Neuronal stem cell (in vitro differentiated cells): ENCODE measurements at regions not wholly inside any gene's neighbourhood (a gene's known extent, or its start where the extent isn't known, plus 50 kb on each side); places are given as distances from the start of the nearest gene placed in this dataset.

Experiments
- DNase-seq: peaks from one replicate; pipeline ENCODE4 v3.0.0-alpha.2; 2013; ENCODE audit warnings: low spot score
- H2AFZ ChIP-seq: one replicate; pipeline ENCODE4 v1.6.1; 2013; ENCODE audit warnings: mild to moderate bottlenecking, low read length, inconsistent platforms
- H2AK5ac ChIP-seq: 2 replicates; pipeline ENCODE4 v1.6.1; 2013; ENCODE audit warnings: low read depth, mild to moderate bottlenecking, inconsistent platforms, low read length, moderate library complexity, mixed read lengths
- H2BK120ac ChIP-seq: 2 replicates; pipeline ENCODE4 v1.6.1; 2013; ENCODE audit warnings: low read depth, mild to moderate bottlenecking, inconsistent platforms, low read length, moderate library complexity, mixed read lengths
- H2BK12ac ChIP-seq: one replicate; pipeline ENCODE4 v1.6.1; 2013; ENCODE audit warnings: low read length, inconsistent platforms
- H2BK15ac ChIP-seq: 2 replicates; pipeline ENCODE4 v1.6.1; 2013; ENCODE audit warnings: mild to moderate bottlenecking, low read length, inconsistent platforms, mixed read lengths
- H2BK5ac ChIP-seq: one replicate; pipeline ENCODE4 v1.6.1; 2013; ENCODE audit warnings: inconsistent platforms, mild to moderate bottlenecking, low read length, moderate library complexity
- H3K14ac ChIP-seq: one replicate; pipeline ENCODE4 v1.6.1; 2013; ENCODE audit warnings: low read length, inconsistent platforms
- H3K18ac ChIP-seq: 2 replicates; pipeline ENCODE4 v1.6.1; 2013; ENCODE audit warnings: low read length, inconsistent platforms
- H3K23ac ChIP-seq: 2 replicates; pipeline ENCODE4 v1.6.1; 2013; ENCODE audit warnings: low read depth, mild to moderate bottlenecking, mixed read lengths, low read length, inconsistent platforms; ENCODE audit not compliant: poor library complexity
- H3K27ac ChIP-seq: replicated peaks from 3 replicates; pipeline ENCODE4 v1.5.1; 2013; ENCODE audit warnings: low read length, inconsistent platforms
- H3K27me3 ChIP-seq, 3 experiments: 2 replicates each; pipeline ENCODE4 v1.6.1; 2013; ENCODE audit warnings: low read length in 3 of 3, mild to moderate bottlenecking in 2 of 3, inconsistent platforms in 1 of 3, low read depth in 1 of 3, mixed read lengths in 1 of 3, moderate library complexity in 1 of 3; ENCODE audit not compliant: control insufficient read depth in 3 of 3, insufficient read depth in 3 of 3
- H3K36me3 ChIP-seq, 2 donors: replicated peaks in 1 of 2; 2 replicates each; pipeline ENCODE4 v1.6.1; 2013; ENCODE audit warnings: low read length in 2 of 2; ENCODE audit not compliant: control insufficient read depth in 2 of 2, insufficient read depth in 2 of 2
- H3K4ac ChIP-seq: 2 replicates; pipeline ENCODE4 v1.6.1; 2013; ENCODE audit warnings: inconsistent platforms, mild to moderate bottlenecking, low read length, moderate library complexity
- H3K4me1 ChIP-seq, 2 donors: 1 replicate in 1 of 2; 2 replicates in 1 of 2; pipeline ENCODE4 v1.6.1; 2013; ENCODE audit warnings: low read length in 2 of 2, low read depth in 1 of 2; ENCODE audit not compliant: control insufficient read depth in 2 of 2, insufficient read depth in 1 of 2
- H3K4me2 ChIP-seq: one replicate; pipeline ENCODE4 v1.6.1; 2013; ENCODE audit warnings: mild to moderate bottlenecking, low read length, inconsistent platforms; ENCODE audit not compliant: insufficient read depth, poor library complexity, severe bottlenecking
- H3K4me3 ChIP-seq, 2 donors: 2 replicates each; pipeline ENCODE4 v1.5.1; 2013; ENCODE audit warnings: low read length in 2 of 2, mild to moderate bottlenecking in 2 of 2, inconsistent platforms in 1 of 2, moderate library complexity in 1 of 2
- H3K79me1 ChIP-seq: one replicate; pipeline ENCODE4 v1.6.1; 2013; ENCODE audit warnings: low read depth, mild to moderate bottlenecking, inconsistent platforms, low read length, moderate library complexity
- H3K9ac ChIP-seq: one replicate; pipeline ENCODE4 v1.6.1; 2013; ENCODE audit warnings: mild to moderate bottlenecking, low read depth, low read length, inconsistent platforms; ENCODE audit not compliant: poor library complexity
- H3K9me3 ChIP-seq, 2 donors: replicated peaks in 1 of 2; 2 replicates each; pipeline versions ENCODE3 to v1.6.1; 2013; ENCODE audit warnings: low read length in 2 of 2, mild to moderate bottlenecking in 2 of 2, inconsistent platforms in 1 of 2, low read depth in 1 of 2, mixed read lengths in 1 of 2, moderate library complexity in 1 of 2; ENCODE audit not compliant: control insufficient read depth in 2 of 2, insufficient read depth in 1 of 2
- H4K8ac ChIP-seq: one replicate; pipeline ENCODE4 v1.6.1; 2013; ENCODE audit warnings: low read depth, mild to moderate bottlenecking, inconsistent platforms, low read length, moderate library complexity
- H4K91ac ChIP-seq: one replicate; pipeline ENCODE4 v1.6.1; 2013; ENCODE audit warnings: low read length, low read depth, mild to moderate bottlenecking, inconsistent platforms; ENCODE audit not compliant: poor library complexity
- WGBS, 2 donors: extraction: QIAGEN DNeasy Blood & Tissue Kit; methylation state at CpG; one replicate each; pipeline ENCODE4 v1.1.7; 2013; ENCODE audit warnings: missing lambda C conversion rate in 2 of 2, mixed read lengths in 1 of 2; ENCODE audit not compliant: insufficient read length in 2 of 2, insufficient replicate concordance in 1 of 2; ENCODE audit errors: extremely low coverage in 2 of 2; 5-methylcytosine and 5-hydroxymethylcytosine counted together

- H3K23ac ChIP-seq, result no peak overlapping the region
- H2BK120ac ChIP-seq, result no peak overlapping the region
- no peak overlapping the region for H2AFZ ChIP-seq
- H3K4ac ChIP-seq, result no peak overlapping the region
- no peak overlapping the region for H4K8ac ChIP-seq
- H3K9me3 ChIP-seq, result no peaks in the 10 kb centered on the region
- no peak overlapping the region for H2AK5ac ChIP-seq
- DNase-seq, result no peak
- no peak overlapping the region for H3K9ac ChIP-seq
- H2BK15ac ChIP-seq, result no peak overlapping the region
- H3K27ac ChIP-seq, result no peak overlapping the region
- WGBS, 2 donors, result no CpG with 5 or more reads among the region's 2 CpGs
- no peak overlapping the region for H3K14ac ChIP-seq
- H3K36me3 ChIP-seq, result no peaks in the 10 kb centered on the region
- no peak overlapping the region for H4K91ac ChIP-seq
- H3K79me1 ChIP-seq, result no peaks in the 10 kb centered on the region
- H3K4me2 ChIP-seq, result no peak overlapping the region
- no peak overlapping the region for H2BK12ac ChIP-seq
- no peaks in the 10 kb centered on the region for H3K27me3 ChIP-seq
- H2BK5ac ChIP-seq, result no peak overlapping the region
- no peak overlapping the region for H3K4me3 ChIP-seq
- H3K4me1 ChIP-seq, result peaks cover 0 to 2% of the 10 kb centered on the region in 2 donors
- H3K18ac ChIP-seq, result no peak overlapping the region
These were observed 705.4 kb upstream of the RIOK2 start for GRCh38 chr5:97888439-97888838.

GRCh38 chr5:97891971-97892370 lies 708.9 kb upstream of the RIOK2 start:
- Histone ChIP-seq H3K4me3 (no peak overlapping the region), H3K9ac (no peak overlapping the region), H4K8ac (no peak overlapping the region), H3K4ac (no peak overlapping the region), H2BK15ac (no peak overlapping the region), H3K79me1 (no peaks in the 10 kb centered on the region), H3K23ac (no peak overlapping the region), H3K4me2 (no peak overlapping the region), H3K18ac (no peak overlapping the region), H2BK120ac (no peak overlapping the region), H4K91ac (no peak overlapping the region), H3K4me1 (peaks cover 0 to 2% of the 10 kb centered on the region in 2 donors), H3K27me3 (no peaks in the 10 kb centered on the region), H3K14ac (no peak overlapping the region), H3K36me3 (no peaks in the 10 kb centered on the region), H2BK12ac (no peak overlapping the region), H2AFZ (no peak overlapping the region), H2AK5ac (no peak overlapping the region), H3K9me3 (no peaks in the 10 kb centered on the region), H3K27ac (no peak overlapping the region), H2BK5ac (no peak overlapping the region)
- no peak for DNase-seq

- no peak overlapping the region for H3K23ac ChIP-seq
- no peak overlapping the region for H2BK120ac ChIP-seq
- H2BK12ac ChIP-seq, result no peak overlapping the region
- no peak overlapping the region for H3K9ac ChIP-seq
- no peak overlapping the region for H4K91ac ChIP-seq
- H3K27ac ChIP-seq, result no peak overlapping the region
- H3K18ac ChIP-seq, result no peak overlapping the region
- no peak overlapping the region for H3K14ac ChIP-seq
- WGBS, 2 donors, result no CpG with 5 or more reads among the region's 2 CpGs
- DNase-seq, result no peak
- H3K27me3 ChIP-seq, result no peaks in the 10 kb centered on the region
- no peak overlapping the region for H2BK5ac ChIP-seq
- peaks cover 1 to 21% of the 10 kb centered on the region in 2 donors for H3K9me3 ChIP-seq
- H3K4me1 ChIP-seq, result no peaks in the 10 kb centered on the region
- H2AFZ ChIP-seq, result no peak overlapping the region
- H2BK15ac ChIP-seq, result no peak overlapping the region
- H3K36me3 ChIP-seq, result no peaks in the 10 kb centered on the region
- no peaks in the 10 kb centered on the region for H3K79me1 ChIP-seq
- H3K4ac ChIP-seq, result no peak overlapping the region
- no peak overlapping the region for H3K4me2 ChIP-seq
- H3K4me3 ChIP-seq, result no peak overlapping the region
- no peak overlapping the region for H2AK5ac ChIP-seq
- H4K8ac ChIP-seq, result no peak overlapping the region
These were observed 720.7 kb upstream of the RIOK2 start for GRCh38 chr5:97903742-97904141.

GRCh38 chr5:97906135-97906534 lies 723.1 kb upstream of the RIOK2 start:
- no peak overlapping the region for H3K4me2 ChIP-seq
- H3K27me3 ChIP-seq, result no peaks in the 10 kb centered on the region
- H4K8ac ChIP-seq, result no peak overlapping the region
- no peaks in the 10 kb centered on the region for H3K79me1 ChIP-seq
- H4K91ac ChIP-seq, result no peak overlapping the region
- no peak overlapping the region for H3K18ac ChIP-seq
- peak overlapping the region; percentile 60 for H2AFZ ChIP-seq
- H3K9me3 ChIP-seq, result peaks cover 1 to 21% of the 10 kb centered on the region in 2 donors
- H2BK12ac ChIP-seq, result no peak overlapping the region
- no peak for DNase-seq
- WGBS, 2 donors, result no CpG with 5 or more reads among the region's 3 CpGs
- no peak overlapping the region for H3K14ac ChIP-seq
- H3K27ac ChIP-seq, result no peak overlapping the region
- H3K9ac ChIP-seq, result no peak overlapping the region
- no peak overlapping the region for H2BK5ac ChIP-seq
- H3K36me3 ChIP-seq, result no peaks in the 10 kb centered on the region
- no peaks in the 10 kb centered on the region for H3K4me1 ChIP-seq
- H2AK5ac ChIP-seq, result no peak overlapping the region
- H2BK120ac ChIP-seq, result no peak overlapping the region
- H3K4ac ChIP-seq, result no peak overlapping the region
- H3K23ac ChIP-seq, result no peak overlapping the region
- no peak overlapping the region for H2BK15ac ChIP-seq
- no peak overlapping the region for H3K4me3 ChIP-seq
